Suprapubic skin (tissue), 4 donors: ENCODE measurements at regions not wholly inside any gene's neighbourhood (a gene's known extent, or its start where the extent isn't known, plus 50 kb on each side); places are given as distances from the start of the nearest gene placed in this dataset.

ENCODE experiments used
- POLR2A ChIP-seq, 2 donors: fragments of 450-650 bp; IDR thresholded peaks; one replicate each; pipeline ENCODE4 v1.6.1; 2017; ENCODE audit warnings: antibody characterized with exemption in 2 of 2, mild to moderate bottlenecking in 2 of 2, moderate library complexity in 2 of 2
- POLR2AphosphoS5 ChIP-seq, 3 donors: sonication (generic); formaldehyde crosslinking; IDR thresholded peaks; one replicate each; pipeline ENCODE4 v1.6.1; 2017; ENCODE audit warnings: antibody characterized with exemption in 3 of 3
- TF ChIP-seq, protein P1 (sequence below), 2 donors: fragments of 200-600 bp in 1 of 2; fragments of 450-650 bp in 1 of 2; sonication (generic) in 1 of 2; IDR thresholded peaks; one replicate each; pipeline ENCODE4 v1.5.1; 2016 to 2019; ENCODE audit warnings: antibody characterized with exemption in 2 of 2, mild to moderate bottlenecking in 1 of 2, moderate library complexity in 1 of 2

DNA sequence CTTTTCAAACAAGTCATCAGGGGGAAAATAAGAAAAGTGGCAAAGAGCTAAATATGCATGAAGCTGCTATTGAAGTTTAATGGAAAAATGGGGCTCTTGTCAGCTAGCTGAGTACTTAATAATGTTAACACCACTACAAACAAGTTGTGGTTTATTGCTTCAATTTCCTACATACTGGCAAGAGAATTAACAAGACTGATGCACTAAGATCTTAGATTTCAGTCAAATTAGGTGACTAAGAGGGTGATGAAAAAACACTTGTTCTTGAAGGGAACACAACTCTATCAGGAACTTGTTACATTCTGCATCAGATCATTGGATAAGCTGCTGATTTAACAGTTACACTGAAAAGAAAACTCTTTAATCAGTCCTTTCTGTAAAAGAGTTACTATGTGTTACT, 234.6 kb upstream of the AFF2 start:
- TF ChIP-seq, protein P1, sequence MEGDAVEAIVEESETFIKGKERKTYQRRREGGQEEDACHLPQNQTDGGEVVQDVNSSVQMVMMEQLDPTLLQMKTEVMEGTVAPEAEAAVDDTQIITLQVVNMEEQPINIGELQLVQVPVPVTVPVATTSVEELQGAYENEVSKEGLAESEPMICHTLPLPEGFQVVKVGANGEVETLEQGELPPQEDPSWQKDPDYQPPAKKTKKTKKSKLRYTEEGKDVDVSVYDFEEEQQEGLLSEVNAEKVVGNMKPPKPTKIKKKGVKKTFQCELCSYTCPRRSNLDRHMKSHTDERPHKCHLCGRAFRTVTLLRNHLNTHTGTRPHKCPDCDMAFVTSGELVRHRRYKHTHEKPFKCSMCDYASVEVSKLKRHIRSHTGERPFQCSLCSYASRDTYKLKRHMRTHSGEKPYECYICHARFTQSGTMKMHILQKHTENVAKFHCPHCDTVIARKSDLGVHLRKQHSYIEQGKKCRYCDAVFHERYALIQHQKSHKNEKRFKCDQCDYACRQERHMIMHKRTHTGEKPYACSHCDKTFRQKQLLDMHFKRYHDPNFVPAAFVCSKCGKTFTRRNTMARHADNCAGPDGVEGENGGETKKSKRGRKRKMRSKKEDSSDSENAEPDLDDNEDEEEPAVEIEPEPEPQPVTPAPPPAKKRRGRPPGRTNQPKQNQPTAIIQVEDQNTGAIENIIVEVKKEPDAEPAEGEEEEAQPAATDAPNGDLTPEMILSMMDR (IDR thresholded peaks at IDR 0.05) = no peak
- TF ChIP-seq POLR2AphosphoS5 (IDR thresholded peaks at IDR 0.05) (no peak), POLR2A (IDR thresholded peaks at IDR 0.05) (no peak)
